ENCODE measurements at regions not wholly inside any gene's neighbourhood (a gene's known extent, or its start where the extent isn't known, plus 50 kb on each side); places are given as distances from the start of the nearest gene placed in this dataset.

GRCh38 chr5:10839916-10840599, 79.0 kb upstream of the DAP start:
- TF ChIP-seq CTCF (conservative IDR thresholded peaks at IDR 0.05 in 1 of 2, IDR thresholded peaks at IDR 0.05 in 1 of 2; ENCODE audit: low read depth in 1 of 2, low read length in 2 of 2), result no peak
- TF ChIP-seq EZH2 (IDR thresholded peaks at IDR 0.05; ENCODE audit: low read length, missing control alignments), result no peak
